ENCODE measurements at regions not wholly inside any gene's neighbourhood (a gene's known extent, or its start where the extent isn't known, plus 50 kb on each side); places are given as distances from the start of the nearest gene placed in this dataset.

DNA sequence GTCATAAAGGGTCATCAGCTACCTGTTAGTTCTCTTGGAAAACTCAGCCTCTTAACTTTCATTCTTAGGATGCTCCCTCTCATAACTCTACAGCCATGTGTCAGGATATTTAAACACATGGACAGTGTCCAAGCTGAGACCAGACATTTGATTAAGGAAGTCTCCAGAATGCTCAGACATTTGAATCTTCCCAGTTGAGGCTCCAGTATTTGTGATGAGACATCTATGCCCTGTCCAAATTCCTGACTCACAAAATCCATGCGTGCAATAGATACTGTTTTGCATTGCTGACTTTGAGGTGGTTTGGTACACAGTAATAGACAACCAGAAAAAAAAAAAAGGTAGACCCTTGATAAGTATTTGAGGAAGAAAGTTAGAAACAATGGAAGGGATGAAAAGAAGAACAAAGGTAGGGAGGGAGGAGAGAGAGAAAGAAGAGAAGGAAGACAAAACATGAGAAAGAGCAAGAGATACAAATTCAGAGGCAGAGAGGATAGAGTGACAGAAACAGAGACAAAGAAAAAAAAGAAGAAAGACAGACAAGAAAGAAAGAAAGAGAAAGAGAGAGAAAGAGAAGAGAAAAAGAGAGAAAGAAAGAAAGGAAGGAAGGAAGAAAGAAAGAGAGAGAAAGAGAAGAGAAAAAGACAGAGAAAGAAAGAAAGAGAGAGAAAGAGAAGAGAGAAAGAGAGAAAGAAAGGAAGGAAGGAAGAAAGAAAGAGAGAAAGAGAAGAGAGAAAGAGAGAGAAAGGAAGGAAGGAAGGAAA, 275.5 kb upstream of the PRMT6 start:
- Histone ChIP-seq H3K27me3 (ENCODE audit: control insufficient read depth in 4 of 4, insufficient read depth in 4 of 4, low read length in 3 of 4) (no peaks in the 10 kb centered on the region), H3K9me3 (ENCODE audit: control insufficient read depth in 4 of 4, low read length in 3 of 4) (peaks cover 0 to 4% (median under 1%) of the 10 kb centered on the region in 4 donors)
- 80% methylated on average over 1 of the region's 1 CpG for WGBS

DNA sequence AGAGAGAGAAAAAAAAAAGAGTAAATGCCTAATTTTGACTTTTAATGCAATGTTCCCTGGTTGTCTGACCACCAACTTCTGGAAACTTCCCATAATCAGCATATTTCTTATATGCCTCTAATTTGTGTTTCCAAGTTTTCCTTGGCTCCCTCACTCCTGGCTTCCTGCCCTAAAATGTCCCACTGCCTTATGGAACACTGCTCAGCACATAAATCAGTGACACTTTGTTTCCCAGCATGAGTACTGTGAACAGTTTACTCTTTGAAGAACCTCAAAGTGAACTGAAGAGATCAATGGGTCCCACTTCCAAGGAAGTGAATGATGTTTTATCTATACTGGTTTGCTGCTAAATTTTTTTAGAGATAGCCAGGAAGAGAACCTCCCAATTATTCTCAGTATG, 271.3 kb upstream of the PRMT6 start:
- H3K27me3 ChIP-seq (ENCODE audit: control insufficient read depth in 4 of 4, insufficient read depth in 4 of 4, low read length in 3 of 4) = no peaks in the 10 kb centered on the region
- no peak overlapping the region for H3K9ac ChIP-seq (ENCODE audit: low read depth in 1 of 2, low read length in 2 of 2)
- no peak overlapping the region for H3K4me3 ChIP-seq (ENCODE audit: low read depth in 1 of 3, low read length in 3 of 3)
- no peak overlapping the region for H3K27ac ChIP-seq (ENCODE audit: low read depth in 1 of 2, low read length in 2 of 2)
- TF ChIP-seq, protein P1, sequence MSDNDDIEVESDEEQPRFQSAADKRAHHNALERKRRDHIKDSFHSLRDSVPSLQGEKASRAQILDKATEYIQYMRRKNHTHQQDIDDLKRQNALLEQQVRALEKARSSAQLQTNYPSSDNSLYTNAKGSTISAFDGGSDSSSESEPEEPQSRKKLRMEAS (IDR thresholded peaks at IDR 0.05) = no peak
- TF ChIP-seq EGR1 (IDR thresholded peaks at IDR 0.05; ENCODE audit: low read depth in 2 of 2) (no peak), YY1 (IDR thresholded peaks at IDR 0.05) (no peak), FOXA1 (IDR thresholded peaks at IDR 0.05) (no peak), HNF4G (IDR thresholded peaks at IDR 0.05) (no peak), NR2F2 (IDR thresholded peaks at IDR 0.05) (no peak), SP1 (IDR thresholded peaks at IDR 0.05) (no peak), JUND (IDR thresholded peaks at IDR 0.05) (no peak), GABPA (IDR thresholded peaks at IDR 0.05 in 1 of 2, conservative IDR thresholded peaks at IDR 0.05 in 1 of 2) (no peak), RXRA (IDR thresholded peaks at IDR 0.05) (no peak), FOXA2 (IDR thresholded peaks at IDR 0.05) (no peak), RAD21 (IDR thresholded peaks at IDR 0.05) (no peak), HNF4A (conservative IDR thresholded peaks at IDR 0.05) (no peak), TAF1 (conservative IDR thresholded peaks at IDR 0.05) (no peak)
- TF ChIP-seq, protein P2, sequence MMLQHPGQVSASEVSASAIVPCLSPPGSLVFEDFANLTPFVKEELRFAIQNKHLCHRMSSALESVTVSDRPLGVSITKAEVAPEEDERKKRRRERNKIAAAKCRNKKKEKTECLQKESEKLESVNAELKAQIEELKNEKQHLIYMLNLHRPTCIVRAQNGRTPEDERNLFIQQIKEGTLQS (IDR thresholded peaks at IDR 0.05) = no peak
- TF ChIP-seq, protein P3, sequence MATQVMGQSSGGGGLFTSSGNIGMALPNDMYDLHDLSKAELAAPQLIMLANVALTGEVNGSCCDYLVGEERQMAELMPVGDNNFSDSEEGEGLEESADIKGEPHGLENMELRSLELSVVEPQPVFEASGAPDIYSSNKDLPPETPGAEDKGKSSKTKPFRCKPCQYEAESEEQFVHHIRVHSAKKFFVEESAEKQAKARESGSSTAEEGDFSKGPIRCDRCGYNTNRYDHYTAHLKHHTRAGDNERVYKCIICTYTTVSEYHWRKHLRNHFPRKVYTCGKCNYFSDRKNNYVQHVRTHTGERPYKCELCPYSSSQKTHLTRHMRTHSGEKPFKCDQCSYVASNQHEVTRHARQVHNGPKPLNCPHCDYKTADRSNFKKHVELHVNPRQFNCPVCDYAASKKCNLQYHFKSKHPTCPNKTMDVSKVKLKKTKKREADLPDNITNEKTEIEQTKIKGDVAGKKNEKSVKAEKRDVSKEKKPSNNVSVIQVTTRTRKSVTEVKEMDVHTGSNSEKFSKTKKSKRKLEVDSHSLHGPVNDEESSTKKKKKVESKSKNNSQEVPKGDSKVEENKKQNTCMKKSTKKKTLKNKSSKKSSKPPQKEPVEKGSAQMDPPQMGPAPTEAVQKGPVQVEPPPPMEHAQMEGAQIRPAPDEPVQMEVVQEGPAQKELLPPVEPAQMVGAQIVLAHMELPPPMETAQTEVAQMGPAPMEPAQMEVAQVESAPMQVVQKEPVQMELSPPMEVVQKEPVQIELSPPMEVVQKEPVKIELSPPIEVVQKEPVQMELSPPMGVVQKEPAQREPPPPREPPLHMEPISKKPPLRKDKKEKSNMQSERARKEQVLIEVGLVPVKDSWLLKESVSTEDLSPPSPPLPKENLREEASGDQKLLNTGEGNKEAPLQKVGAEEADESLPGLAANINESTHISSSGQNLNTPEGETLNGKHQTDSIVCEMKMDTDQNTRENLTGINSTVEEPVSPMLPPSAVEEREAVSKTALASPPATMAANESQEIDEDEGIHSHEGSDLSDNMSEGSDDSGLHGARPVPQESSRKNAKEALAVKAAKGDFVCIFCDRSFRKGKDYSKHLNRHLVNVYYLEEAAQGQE (IDR thresholded peaks at IDR 0.05) = no peak
- TF ChIP-seq, protein P4, sequence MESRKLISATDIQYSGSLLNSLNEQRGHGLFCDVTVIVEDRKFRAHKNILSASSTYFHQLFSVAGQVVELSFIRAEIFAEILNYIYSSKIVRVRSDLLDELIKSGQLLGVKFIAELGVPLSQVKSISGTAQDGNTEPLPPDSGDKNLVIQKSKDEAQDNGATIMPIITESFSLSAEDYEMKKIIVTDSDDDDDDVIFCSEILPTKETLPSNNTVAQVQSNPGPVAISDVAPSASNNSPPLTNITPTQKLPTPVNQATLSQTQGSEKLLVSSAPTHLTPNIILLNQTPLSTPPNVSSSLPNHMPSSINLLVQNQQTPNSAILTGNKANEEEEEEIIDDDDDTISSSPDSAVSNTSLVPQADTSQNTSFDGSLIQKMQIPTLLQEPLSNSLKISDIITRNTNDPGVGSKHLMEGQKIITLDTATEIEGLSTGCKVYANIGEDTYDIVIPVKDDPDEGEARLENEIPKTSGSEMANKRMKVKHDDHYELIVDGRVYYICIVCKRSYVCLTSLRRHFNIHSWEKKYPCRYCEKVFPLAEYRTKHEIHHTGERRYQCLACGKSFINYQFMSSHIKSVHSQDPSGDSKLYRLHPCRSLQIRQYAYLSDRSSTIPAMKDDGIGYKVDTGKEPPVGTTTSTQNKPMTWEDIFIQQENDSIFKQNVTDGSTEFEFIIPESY (IDR thresholded peaks at IDR 0.05) = no peak
- TF ChIP-seq, protein P5, sequence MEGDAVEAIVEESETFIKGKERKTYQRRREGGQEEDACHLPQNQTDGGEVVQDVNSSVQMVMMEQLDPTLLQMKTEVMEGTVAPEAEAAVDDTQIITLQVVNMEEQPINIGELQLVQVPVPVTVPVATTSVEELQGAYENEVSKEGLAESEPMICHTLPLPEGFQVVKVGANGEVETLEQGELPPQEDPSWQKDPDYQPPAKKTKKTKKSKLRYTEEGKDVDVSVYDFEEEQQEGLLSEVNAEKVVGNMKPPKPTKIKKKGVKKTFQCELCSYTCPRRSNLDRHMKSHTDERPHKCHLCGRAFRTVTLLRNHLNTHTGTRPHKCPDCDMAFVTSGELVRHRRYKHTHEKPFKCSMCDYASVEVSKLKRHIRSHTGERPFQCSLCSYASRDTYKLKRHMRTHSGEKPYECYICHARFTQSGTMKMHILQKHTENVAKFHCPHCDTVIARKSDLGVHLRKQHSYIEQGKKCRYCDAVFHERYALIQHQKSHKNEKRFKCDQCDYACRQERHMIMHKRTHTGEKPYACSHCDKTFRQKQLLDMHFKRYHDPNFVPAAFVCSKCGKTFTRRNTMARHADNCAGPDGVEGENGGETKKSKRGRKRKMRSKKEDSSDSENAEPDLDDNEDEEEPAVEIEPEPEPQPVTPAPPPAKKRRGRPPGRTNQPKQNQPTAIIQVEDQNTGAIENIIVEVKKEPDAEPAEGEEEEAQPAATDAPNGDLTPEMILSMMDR (IDR thresholded peaks at IDR 0.05; ENCODE audit: low read depth, low read length, missing input control) = no peak
- DNase-seq (ENCODE audit: low spot score) = no peak
- no peaks in the 10 kb centered on the region for H3K36me3 ChIP-seq (ENCODE audit: control insufficient read depth in 4 of 4, insufficient read depth in 3 of 4, low read depth in 1 of 4, low read length in 3 of 4)
- H3K9me3 ChIP-seq (ENCODE audit: control insufficient read depth in 4 of 4, low read length in 3 of 4) = no peaks in the 10 kb centered on the region
- no peaks in the 10 kb centered on the region for H3K4me1 ChIP-seq (ENCODE audit: control insufficient read depth in 4 of 4, insufficient read depth in 4 of 4, low read length in 3 of 4)

More for the DNA sequence above, 275.5 kb upstream of the PRMT6 start:
- Histone ChIP-seq H3K4me3 (ENCODE audit: low read depth in 1 of 3, low read length in 3 of 3) (no peak overlapping the region), H3K36me3 (ENCODE audit: control insufficient read depth in 4 of 4, insufficient read depth in 3 of 4, low read depth in 1 of 4, low read length in 3 of 4) (no peaks in the 10 kb centered on the region), H3K27ac (ENCODE audit: low read depth in 1 of 2, low read length in 2 of 2) (no peak overlapping the region), H3K4me1 (ENCODE audit: control insufficient read depth in 4 of 4, insufficient read depth in 4 of 4, low read length in 3 of 4) (no peaks in the 10 kb centered on the region), H3K9ac (ENCODE audit: low read depth in 1 of 2, low read length in 2 of 2) (no peak overlapping the region)
- TF ChIP-seq TAF1 (conservative IDR thresholded peaks at IDR 0.05) (no peak), RXRA (IDR thresholded peaks at IDR 0.05) (no peak)
- TF ChIP-seq, protein P1 (IDR thresholded peaks at IDR 0.05) = no peak
- DNase-seq (ENCODE audit: low spot score) = no peak

Measured in liver (tissue), 8 donors.